Posterior vena cava (tissue), 2 donors: ENCODE measurements at regions not wholly inside any gene's neighbourhood (a gene's known extent, or its start where the extent isn't known, plus 50 kb on each side); places are given as distances from the start of the nearest gene placed in this dataset.

Experiments
- microRNA-seq, 2 donors: library from miRNA; unstranded; fragments of <30 nt; microRNA quantifications; one replicate each; pipeline ENCODE4 v1.2.0, GENCODE V29; 2020 to 2021; ENCODE audit warnings: borderline microRNAs expressed in 2 of 2
- donor health status: DM: yes; HTN: yes; CAD: no.
- donor health status: DM: yes; HTN: yes; CAD: no.

Small RNAs in the stretch of these regions (microRNA-seq; reads per million reads assigned to microRNA genes)
- 0 reads per million in 2 donors for gene MIR147A
